Myocyte (in vitro differentiated cells): ENCODE measurements at regions not wholly inside any gene's neighbourhood (a gene's known extent, or its start where the extent isn't known, plus 50 kb on each side); places are given as distances from the start of the nearest gene placed in this dataset.

Experiments used
- DNase-seq: peaks from one replicate; pipeline ENCODE4 v3.0.0-alpha.2; 2012; ENCODE audit warnings: low read depth

GRCh38 chrX:142149919-142150318 is 55.2 kb downstream of the MAGEC2 start:
- DNase-seq, result no peak

DNA sequence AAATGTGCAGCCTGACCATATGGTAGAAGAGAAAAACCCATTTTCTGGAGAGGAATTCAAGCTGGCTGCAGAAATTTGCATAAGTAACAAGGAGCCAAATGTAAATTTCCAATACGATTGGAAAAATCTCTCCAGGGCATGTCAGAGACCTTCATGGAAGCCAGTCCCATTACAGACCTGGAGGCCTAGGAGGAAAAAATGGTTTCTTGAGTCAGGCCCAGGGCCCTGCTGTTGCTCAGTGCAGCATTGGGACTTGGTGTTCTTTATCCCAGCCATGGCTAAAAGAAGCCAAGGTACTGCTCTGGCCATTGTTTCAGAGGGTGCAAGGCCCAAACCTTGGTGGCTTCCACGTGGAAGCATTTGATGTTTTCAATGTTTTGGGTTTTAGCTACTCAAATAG is 70.6 kb downstream of the MAGEC2 start:
- DNase-seq, result no peak

DNA sequence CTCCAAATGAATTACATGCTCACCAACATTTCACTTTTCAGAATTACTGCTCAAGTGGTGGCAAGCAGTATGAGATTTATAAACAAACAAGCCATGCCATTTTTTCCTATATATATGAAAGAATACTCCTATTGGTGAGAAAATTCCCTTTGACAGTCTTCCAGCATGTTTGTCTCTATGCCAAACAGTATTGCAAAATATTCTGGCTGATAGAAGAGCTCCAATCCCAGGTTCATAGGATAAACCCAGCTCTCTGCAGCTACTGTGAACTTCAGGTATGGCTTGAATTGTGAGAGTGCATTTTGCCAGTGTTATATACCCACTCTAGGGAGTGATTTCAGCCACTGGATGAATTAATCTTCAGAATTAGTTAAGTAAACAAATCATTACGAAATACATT is 108.8 kb downstream of the MAGEC2 start:
- DNase-seq, result no peak

DNA sequence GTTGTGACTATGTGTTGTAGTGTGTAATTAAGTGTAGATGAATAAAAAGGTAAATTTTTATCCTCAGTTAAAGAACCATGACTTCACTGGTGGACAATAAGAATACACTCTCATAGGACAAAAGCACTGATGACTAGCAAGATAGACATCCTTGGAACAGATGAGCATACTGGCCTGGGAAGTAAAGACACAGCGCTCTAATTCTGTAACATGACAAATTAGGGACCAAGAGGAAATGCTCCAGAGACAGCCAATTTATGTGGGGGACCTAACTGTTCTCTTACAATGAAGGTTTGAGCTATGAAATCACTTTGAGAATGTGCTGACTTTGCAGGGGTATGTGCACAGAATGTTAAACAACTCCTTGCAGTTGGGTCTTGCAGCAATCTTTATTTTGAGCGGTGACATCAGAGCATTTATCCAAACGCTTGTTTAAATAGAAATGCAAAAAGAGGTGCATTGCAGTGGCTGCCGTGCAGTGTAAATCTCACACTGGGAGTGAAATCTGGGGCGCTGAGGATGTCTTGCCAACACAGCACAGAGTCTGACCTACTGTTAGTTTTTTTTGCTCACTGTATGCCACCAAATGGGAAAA is 109.3 kb downstream of the MAGEC2 start:
- DNase-seq, result no peak

- peak; percentile 1 for DNase-seq
These were observed 115.9 kb downstream of the MAGEC2 start for GRCh38 chrX:142089193-142089592.

- DNase-seq, result no peak
These were observed 120.5 kb downstream of the MAGEC2 start for GRCh38 chrX:142084611-142085010.

DNA sequence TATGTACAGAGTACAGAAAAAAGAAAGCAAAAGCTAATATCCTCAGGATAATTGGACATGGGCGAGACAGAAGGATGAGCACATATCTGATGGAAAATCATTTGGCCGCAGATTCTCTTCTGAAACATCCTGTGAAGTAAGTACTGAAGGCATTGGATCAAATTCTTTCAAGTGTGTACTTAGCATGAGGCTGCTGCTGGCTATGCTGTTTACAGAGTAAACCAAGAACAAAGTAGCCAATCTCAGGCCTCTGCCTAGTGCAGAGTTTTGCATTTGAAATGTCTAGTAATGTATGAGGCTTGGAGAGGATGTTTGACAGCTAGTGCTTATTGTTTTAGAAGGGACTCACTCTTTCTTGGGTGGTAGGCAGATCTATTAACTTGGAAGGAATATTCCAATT is 128.5 kb downstream of the MAGEC2 start:
- DNase-seq, result no peak

DNA sequence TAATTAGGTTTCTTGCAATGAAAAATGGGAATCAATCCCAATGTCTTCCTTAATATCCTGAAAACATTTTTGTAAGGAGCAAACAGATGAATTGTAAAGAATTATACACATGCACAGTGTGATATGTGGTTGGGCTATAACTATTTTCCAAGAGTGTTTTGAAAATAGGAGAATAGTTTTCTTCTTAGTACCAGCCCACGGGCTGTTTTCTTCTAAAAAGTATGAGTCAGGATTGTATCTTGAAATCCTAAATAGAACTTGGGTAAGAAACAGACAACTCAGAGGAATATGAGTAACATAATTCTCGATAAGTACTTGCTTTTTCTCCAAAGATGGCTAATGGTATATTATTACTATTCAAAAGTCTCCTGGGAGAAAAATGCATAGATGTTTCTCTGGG is 136.7 kb downstream of the MAGEC2 start:
- DNase-seq, result no peak

- no peak for DNase-seq
These were observed 144.9 kb downstream of the MAGEC2 start for GRCh38 chrX:142060191-142060590.

DNA sequence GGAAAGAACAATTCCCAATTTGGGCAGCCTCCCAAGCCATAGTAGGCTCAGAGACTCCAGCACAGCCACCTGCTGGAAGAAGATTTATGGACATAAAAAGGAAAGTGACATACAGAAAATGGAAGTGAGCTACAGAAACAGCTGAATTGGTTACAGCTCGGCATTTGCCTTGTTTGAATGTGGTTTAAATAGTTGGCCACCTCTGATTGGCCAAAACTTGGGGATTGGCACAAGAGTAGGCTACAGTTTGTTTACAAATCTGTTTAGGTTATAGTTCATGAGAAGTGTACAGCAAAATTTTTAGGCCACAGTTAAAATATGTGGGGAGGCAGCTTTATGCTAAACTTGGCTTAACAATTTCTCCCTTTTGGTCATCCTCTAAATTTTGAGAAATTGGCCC is 150.4 kb downstream of the MAGEC1 start:
- peak; percentile 1 for DNase-seq

GRCh38 chrX:142052238-142052637 is 148.5 kb downstream of the MAGEC1 start:
- no peak for DNase-seq

DNA sequence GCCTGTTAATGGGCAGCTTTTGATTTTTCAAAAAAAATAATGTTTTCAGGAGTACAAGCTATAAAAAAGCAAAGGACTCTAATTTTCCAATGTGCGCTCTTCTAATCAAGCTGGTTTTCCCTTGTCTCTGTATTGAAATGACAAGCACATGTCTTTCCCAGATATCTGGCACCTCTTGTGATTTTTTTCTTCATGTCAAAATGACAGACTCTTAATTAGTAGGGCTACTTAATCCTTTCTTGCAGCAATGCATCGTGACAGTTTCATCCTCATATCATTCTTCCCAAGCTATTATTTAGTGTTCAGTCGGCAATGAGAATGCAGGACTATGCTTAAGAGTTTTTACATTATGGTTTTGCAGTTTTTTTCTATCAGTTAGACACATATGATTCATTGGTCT is 139.5 kb downstream of the MAGEC1 start:
- DNase-seq, result no peak

DNA sequence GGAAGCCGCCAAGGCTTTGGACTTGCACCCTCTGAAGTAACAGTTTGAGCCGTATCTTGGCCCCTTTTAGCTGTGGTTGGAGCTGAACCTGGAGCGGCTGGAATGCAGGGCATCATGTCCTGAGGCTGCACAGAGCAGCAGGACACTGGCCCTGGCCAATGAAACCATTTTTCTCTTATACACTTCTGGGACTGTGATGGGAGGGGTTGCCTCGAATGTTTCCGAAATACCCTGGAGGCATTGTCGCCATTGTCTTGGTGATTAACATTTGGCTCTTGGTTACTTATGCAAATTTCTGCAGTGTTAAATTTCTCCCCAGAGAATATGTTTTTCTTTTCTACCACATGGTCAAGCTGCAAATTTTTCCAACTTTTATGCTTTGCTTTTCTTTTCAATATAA is 137.2 kb downstream of the MAGEC1 start:
- no peak for DNase-seq

DNA sequence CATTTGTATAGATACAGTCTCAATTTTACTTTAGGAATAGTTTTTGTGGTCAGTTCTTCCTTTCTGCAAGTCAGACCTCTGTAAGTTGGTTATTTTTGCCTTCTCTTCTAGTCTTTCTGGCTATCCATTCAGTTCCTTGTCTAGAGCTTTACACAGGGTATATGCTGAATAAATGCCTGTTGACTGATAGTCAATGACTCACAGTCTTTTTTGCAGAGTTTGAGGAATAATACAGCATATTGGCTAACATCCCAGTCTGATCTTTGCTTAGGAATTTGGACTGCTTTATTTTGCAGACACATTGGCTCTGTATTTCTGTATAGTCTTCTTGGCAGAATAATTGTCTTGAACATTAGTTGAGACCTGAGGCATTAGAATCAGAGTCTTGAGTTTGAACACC is 132.4 kb downstream of the MAGEC1 start:
- no peak for DNase-seq

DNA sequence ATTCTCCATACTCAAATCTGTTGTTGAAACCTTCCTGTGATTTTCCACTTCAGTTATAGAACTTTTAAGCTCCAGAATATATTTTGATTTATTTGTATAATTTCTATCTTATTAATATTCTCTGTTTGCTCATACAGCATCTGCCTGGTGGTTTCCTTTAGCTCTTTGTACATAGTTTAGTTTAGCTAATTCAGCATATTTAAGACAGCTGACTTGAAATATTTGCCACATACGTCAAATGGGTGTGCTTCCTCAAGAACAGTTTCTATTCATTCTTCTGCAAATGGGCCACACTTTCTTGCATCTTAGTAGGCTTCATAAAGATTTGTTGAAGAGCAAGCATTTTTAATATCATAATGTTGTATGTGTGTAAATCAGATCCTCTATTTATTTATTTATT is 101.8 kb downstream of the MAGEC1 start:
- DNase-seq, result no peak

DNA sequence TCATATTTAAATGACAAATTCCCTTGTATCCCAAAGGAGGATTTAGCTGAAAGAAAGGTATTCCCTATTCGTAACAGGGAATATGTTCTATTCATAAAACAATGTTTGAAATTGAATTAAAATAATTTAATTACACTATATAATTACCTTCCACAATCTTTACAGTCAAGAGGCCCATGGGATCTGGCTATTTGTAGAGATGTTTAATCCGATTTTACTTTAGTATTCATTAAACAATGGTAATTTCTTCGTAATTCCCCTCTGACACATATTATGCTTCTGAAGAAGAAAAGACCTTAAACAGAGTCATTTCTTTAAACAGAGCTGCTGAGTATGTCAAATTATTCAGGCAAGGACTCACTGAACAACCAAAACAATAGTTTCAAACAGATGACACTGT is 98.8 kb downstream of the MAGEC1 start:
- DNase-seq, result no peak

DNA sequence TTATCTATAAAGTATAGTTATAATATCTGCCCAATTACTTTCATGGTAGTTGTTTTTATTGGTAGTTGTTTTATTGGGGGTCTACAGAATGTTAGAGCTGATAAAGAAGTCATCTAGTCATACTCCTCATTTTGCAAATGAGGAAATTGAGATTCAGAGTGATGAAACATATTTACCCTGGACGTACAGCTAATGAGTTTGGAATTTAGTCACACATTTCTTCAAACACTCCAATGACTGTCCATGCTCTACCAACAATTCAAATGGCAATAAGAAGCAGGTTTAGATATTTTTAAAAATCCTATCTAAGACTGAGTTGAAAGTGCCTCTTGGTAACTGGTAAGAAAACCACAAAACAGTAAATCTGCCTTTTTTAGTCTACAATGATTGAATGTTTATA is 98.2 kb downstream of the MAGEC1 start:
- no peak for DNase-seq

- no peak for DNase-seq
These were observed 86.1 kb downstream of the MAGEC1 start for GRCh38 chrX:141989815-141990214.

DNA sequence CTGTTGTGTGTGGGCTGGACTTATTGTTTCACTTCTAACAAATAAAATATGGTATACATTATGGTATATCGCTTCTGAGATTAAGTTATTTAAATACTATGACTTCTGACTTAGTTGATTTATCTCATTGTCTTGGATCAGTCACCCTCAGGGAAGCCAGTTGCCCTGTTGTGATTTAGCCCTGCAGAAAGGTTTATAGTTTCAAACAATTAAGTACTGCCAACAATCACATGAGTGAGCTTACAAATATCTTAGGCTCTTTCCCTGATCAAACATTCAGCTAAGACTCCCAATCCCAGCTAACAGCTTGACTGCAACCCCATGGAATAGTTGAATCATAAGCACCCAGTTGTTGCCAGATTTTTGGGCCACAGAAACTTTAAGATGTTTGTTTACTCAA is 85.4 kb downstream of the MAGEC1 start:
- DNase-seq, result no peak

- DNase-seq, result no peak
These were observed 78.6 kb downstream of the MAGEC1 start for GRCh38 chrX:141982296-141982695.

DNA sequence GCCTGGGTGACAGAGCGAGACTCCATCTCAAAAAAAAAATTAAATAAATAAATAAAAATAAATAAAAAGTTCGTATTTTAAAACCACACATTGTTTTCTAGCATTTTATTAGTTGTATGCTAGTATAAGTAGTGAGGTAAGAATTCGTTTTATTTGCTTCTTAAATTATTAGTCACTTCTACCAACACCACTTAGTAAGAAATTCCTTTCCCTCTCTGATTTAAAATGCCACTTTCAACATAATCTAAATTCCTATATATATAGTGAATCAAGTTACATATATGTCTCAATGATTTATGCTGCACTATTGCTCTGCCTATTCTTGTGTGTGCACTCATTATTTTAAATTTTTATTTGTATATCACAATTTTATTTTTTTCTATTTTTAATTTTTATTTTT is 72.1 kb downstream of the MAGEC1 start:
- DNase-seq, result no peak

- DNase-seq, result no peak
These were observed 66.0 kb downstream of the MAGEC1 start for GRCh38 chrX:141969706-141970105.

DNA sequence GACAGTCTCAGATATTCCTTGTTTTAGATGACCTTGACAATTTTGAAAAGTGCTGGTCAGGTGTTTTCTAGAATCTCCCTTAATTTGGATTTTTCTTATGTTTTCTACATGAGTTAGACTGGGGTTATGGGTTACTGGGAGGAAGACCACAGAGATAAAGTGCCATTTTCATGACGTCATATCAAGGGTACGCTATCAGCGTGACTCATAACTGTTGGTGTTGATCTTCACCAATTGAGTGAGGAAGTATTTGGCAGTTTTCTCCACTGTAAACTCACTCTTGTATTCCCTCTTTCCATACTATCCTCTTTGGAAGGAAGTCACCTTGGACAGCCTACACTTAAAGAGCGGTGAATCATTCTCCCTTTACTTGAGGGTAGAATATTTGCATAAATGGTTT is 56.9 kb downstream of the MAGEC1 start:
- no peak for DNase-seq
